Cardiac muscle cell (in vitro differentiated cells and primary cell): ENCODE measurements at regions not wholly inside any gene's neighbourhood (a gene's known extent, or its start where the extent isn't known, plus 50 kb on each side); places are given as distances from the start of the nearest gene placed in this dataset.

Experiments
- DNase-seq, 2 donors: peaks; one replicate each; pipeline versions ENCODE4 v3.0.0 to v3.0.0-alpha.2; 2010 to 2017; ENCODE audit warnings: low read depth in 1 of 2, low spot score in 1 of 2
- H3K27ac ChIP-seq: fragments of 200-600 bp; sonication (generic); 2 replicates; pipeline ENCODE4 v1.5.1; 2016
- H3K27me3 ChIP-seq: fragments of 200-600 bp; sonication (generic); 2 replicates; pipeline ENCODE4 v1.6.0; 2016; ENCODE audit warnings: control low read depth
- H3K36me3 ChIP-seq: fragments of 200-600 bp; sonication (generic); 2 replicates; pipeline ENCODE4 v1.5.1; 2016; ENCODE audit warnings: control low read depth
- H3K4me1 ChIP-seq: fragments of 200-600 bp; sonication (generic); 2 replicates; pipeline ENCODE4 v1.8.1; 2017; ENCODE audit warnings: low read depth, mild to moderate bottlenecking, mixed run types
- H3K4me3 ChIP-seq: fragments of 200-600 bp; sonication (generic); 2 replicates; pipeline ENCODE4 v1.5.1; 2016; ENCODE audit warnings: mild to moderate bottlenecking
- H3K9me3 ChIP-seq: fragments of 200-600 bp; sonication (generic); 2 replicates; pipeline ENCODE4 v1.5.1; 2017; ENCODE audit warnings: low read depth, mild to moderate bottlenecking, control low read depth
- CTCF ChIP-seq: IDR thresholded peaks from 2 replicates; pipeline ENCODE4 v1.5.1; 2012; ENCODE audit warnings: low read depth, mild to moderate bottlenecking, low read length

- no peak overlapping the region for H3K4me3 ChIP-seq
- peak in 1 of 2 donors; percentile 45 for DNase-seq
- no peak overlapping the region for H3K27ac ChIP-seq
- no peaks in the 10 kb centered on the region for H3K9me3 ChIP-seq
- no peaks in the 10 kb centered on the region for H3K27me3 ChIP-seq
- TF ChIP-seq CTCF: no peak
- H3K4me1 ChIP-seq: no peaks in the 10 kb centered on the region
- no peaks in the 10 kb centered on the region for H3K36me3 ChIP-seq
Measured at GRCh38 chr1:90386899-90387720, 330.0 kb downstream of the BARHL2 start.

- no peak for DNase-seq
- no peaks in the 10 kb centered on the region for H3K4me1 ChIP-seq
- no peaks in the 10 kb centered on the region for H3K9me3 ChIP-seq
- H3K36me3 ChIP-seq: no peaks in the 10 kb centered on the region
- no peak overlapping the region for H3K27ac ChIP-seq
- no peaks in the 10 kb centered on the region for H3K27me3 ChIP-seq
- no peak overlapping the region for H3K4me3 ChIP-seq
- no peak for TF ChIP-seq CTCF
Measured at GRCh38 chr1:90384193-90384592, 332.9 kb downstream of the BARHL2 start.

GRCh38 chr1:90382161-90382560 lies 334.9 kb downstream of the BARHL2 start:
- no peaks in the 10 kb centered on the region for H3K36me3 ChIP-seq
- H3K4me1 ChIP-seq: no peaks in the 10 kb centered on the region
- TF ChIP-seq CTCF: no peak
- no peaks in the 10 kb centered on the region for H3K9me3 ChIP-seq
- H3K27me3 ChIP-seq: no peaks in the 10 kb centered on the region
- no peak for DNase-seq
- no peak overlapping the region for H3K27ac ChIP-seq
- no peak overlapping the region for H3K4me3 ChIP-seq

GRCh38 chr1:90381598-90381997 lies 335.5 kb downstream of the BARHL2 start:
- no peak for TF ChIP-seq CTCF
- no peaks in the 10 kb centered on the region for H3K27me3 ChIP-seq
- DNase-seq: no peak
- no peaks in the 10 kb centered on the region for H3K4me1 ChIP-seq
- no peak overlapping the region for H3K27ac ChIP-seq
- H3K4me3 ChIP-seq: no peak overlapping the region
- no peaks in the 10 kb centered on the region for H3K36me3 ChIP-seq
- no peaks in the 10 kb centered on the region for H3K9me3 ChIP-seq

GRCh38 chr1:90371448-90371813 lies 345.7 kb downstream of the BARHL2 start:
- H3K27me3 ChIP-seq: no peaks in the 10 kb centered on the region
- no peak overlapping the region for H3K4me3 ChIP-seq
- no peaks in the 10 kb centered on the region for H3K36me3 ChIP-seq
- H3K4me1 ChIP-seq: no peaks in the 10 kb centered on the region
- no peak overlapping the region for H3K27ac ChIP-seq
- no peak for DNase-seq
- no peak for TF ChIP-seq CTCF
- H3K9me3 ChIP-seq: no peaks in the 10 kb centered on the region
